Left ventricle myocardium inferior (tissue), 1 donor: ENCODE measurements at regions not wholly inside any gene's neighbourhood (a gene's known extent, or its start where the extent isn't known, plus 50 kb on each side); places are given as distances from the start of the nearest gene placed in this dataset.

Source experiments
- DNase-seq: peaks from one replicate; pipeline ENCODE4 v3.0.0-alpha.2; 2020
- H3K27ac ChIP-seq: fragments of 200-600 bp; replicated peaks from 2 replicates; pipeline ENCODE4 v1.8.0; 2021
- H3K27me3 ChIP-seq: fragments of 200-600 bp; 2 replicates; pipeline ENCODE4 v1.8.0; 2021; ENCODE audit warnings: low read depth
- H3K36me3 ChIP-seq: fragments of 200-600 bp; 2 replicates; pipeline ENCODE4 v1.8.0; 2021
- H3K4me1 ChIP-seq: fragments of 200-600 bp; 2 replicates; pipeline ENCODE4 v1.8.0; 2021
- H3K4me3 ChIP-seq: fragments of 200-600 bp; 2 replicates; pipeline ENCODE4 v1.8.0; 2021; ENCODE audit warnings: mild to moderate bottlenecking, moderate library complexity
- H3K9me3 ChIP-seq: fragments of 200-600 bp; replicated peaks from 2 replicates; pipeline ENCODE4 v1.8.0; 2021
- intact Hi-C: fragments of 100-400 bp; cut with micrococcal nuclease; formaldehyde crosslinking; loops from one replicate; pipeline ENCODE4 v1.11.0; 2022
- TF ChIP-seq, protein P1 (sequence below): fragments of 200-600 bp; IDR thresholded peaks from 2 replicates; pipeline ENCODE4 v1.8.0; 2021; ENCODE audit warnings: antibody characterized with exemption, mild to moderate bottlenecking, borderline replicate concordance
- donor health status: DM: no; HTN: yes; CAD: no; lungs with severe emphysema.

DNA sequence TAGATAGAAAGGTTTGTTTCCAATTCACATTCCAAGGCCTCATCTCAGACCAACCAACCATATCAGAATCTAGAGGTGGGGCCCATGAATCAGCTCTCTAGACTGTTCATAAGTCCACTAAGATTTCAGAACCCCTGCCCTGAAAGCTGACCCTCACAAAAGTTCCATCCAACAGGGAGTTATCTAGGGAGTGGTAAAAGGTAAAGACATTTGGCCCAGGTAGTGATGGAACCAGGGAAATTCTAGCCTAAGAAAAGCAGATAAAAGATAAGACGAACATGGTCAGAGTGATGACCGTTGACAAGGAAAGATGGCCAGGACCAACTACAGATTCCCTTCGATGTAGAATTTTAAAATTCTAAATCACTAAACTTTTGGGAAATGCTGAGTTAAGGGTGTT lies 198.0 kb upstream of the NEBL start:
- TF ChIP-seq, protein P1, sequence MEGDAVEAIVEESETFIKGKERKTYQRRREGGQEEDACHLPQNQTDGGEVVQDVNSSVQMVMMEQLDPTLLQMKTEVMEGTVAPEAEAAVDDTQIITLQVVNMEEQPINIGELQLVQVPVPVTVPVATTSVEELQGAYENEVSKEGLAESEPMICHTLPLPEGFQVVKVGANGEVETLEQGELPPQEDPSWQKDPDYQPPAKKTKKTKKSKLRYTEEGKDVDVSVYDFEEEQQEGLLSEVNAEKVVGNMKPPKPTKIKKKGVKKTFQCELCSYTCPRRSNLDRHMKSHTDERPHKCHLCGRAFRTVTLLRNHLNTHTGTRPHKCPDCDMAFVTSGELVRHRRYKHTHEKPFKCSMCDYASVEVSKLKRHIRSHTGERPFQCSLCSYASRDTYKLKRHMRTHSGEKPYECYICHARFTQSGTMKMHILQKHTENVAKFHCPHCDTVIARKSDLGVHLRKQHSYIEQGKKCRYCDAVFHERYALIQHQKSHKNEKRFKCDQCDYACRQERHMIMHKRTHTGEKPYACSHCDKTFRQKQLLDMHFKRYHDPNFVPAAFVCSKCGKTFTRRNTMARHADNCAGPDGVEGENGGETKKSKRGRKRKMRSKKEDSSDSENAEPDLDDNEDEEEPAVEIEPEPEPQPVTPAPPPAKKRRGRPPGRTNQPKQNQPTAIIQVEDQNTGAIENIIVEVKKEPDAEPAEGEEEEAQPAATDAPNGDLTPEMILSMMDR, result no peak
- Histone ChIP-seq H3K4me1 (peaks cover 11% of the 10 kb centered on the region), H3K9me3 (no peaks in the 10 kb centered on the region), H3K36me3 (no peaks in the 10 kb centered on the region), H3K27me3 (no peaks in the 10 kb centered on the region), H3K27ac (no peak overlapping the region), H3K4me3 (no peak overlapping the region)
- DNase-seq, result no peak
- intact Hi-C loops, result no loop called here

DNA sequence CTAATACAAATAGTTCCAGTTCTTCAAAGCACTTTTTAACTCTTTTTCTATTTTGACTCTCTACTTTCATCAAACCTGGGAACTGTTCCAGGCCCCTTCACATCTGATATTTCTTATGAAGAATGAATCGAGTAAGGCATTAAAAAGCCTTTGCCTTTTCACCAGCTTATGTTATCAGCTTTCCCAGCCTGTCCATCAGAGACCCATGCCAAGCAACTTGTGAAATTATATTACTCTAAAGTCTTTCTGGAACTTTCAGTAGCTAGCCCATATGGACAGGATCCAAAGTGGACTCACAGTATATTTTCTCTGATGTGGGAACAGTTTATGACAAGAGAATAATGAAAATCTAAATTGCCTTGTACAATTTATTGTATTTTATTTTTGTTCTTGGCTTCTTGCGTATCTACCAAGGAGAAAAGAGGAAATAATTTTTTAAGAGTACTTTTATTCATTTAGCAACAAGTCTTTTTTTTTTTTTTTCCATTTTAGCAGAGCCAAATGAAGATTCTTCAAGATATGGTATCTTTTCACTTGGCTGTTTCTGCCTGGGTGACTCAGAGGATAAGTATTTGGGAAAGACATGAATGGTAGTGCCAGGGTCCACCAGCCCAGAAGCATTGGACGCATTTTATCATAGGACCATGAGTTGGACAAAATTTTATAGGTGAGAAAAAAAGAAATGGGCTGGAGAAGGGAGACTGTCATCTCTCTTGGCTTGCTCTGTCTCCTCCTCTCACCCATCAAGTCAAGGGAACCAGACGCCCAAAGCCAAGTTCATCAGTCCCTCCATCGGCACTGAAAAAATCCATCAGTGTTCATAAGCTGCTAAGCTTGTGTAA lies 195.8 kb upstream of the NEBL start:
- DNase-seq, result no peak
- H3K36me3 ChIP-seq, result no peaks in the 10 kb centered on the region
- intact Hi-C loops, result no loop called here

GRCh38 chr10:21090609-21091082 lies 193.5 kb upstream of the NEBL start:
- Histone ChIP-seq H3K9me3 (no peaks in the 10 kb centered on the region), H3K4me3 (no peak overlapping the region), H3K36me3 (no peaks in the 10 kb centered on the region), H3K27me3 (no peaks in the 10 kb centered on the region), H3K27ac (no peak overlapping the region), H3K4me1 (no peaks in the 10 kb centered on the region)
- TF ChIP-seq, protein P1, result no peak
- intact Hi-C loops, result no loop called here
- no peak for DNase-seq

More for the DNA sequence above, 195.8 kb upstream of the NEBL start:
- TF ChIP-seq, protein P1, result no peak
- no peak overlapping the region for H3K4me3 ChIP-seq
- H3K4me1 ChIP-seq, result no peaks in the 10 kb centered on the region
- H3K27ac ChIP-seq, result no peak overlapping the region
- no peaks in the 10 kb centered on the region for H3K27me3 ChIP-seq
- no peaks in the 10 kb centered on the region for H3K9me3 ChIP-seq

DNA sequence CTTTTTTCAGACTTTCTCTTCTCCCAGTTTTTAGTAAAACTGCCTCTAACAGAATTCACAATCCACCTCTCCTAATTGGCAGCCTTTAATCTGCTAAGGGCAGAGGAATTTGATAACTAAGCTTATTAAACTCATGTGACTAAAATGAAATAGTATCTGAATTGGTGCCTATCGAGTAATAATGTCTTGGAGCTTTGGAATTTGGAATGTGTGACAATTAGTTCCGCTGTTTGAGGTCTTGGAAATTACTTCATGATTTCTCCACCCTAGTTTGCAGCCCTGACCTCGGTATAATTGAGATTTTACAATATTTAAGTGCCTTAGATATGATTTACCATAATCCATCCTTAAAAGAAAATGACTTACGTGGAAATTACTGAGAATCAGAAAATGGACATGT lies 190.4 kb upstream of the NEBL start:
- DNase-seq, result no peak
- TF ChIP-seq, protein P1, result no peak
- Histone ChIP-seq H3K27me3 (no peaks in the 10 kb centered on the region), H3K4me1 (no peaks in the 10 kb centered on the region), H3K4me3 (no peak overlapping the region), H3K36me3 (no peaks in the 10 kb centered on the region), H3K9me3 (no peaks in the 10 kb centered on the region), H3K27ac (no peak overlapping the region)
- intact Hi-C loops, result no loop called here

DNA sequence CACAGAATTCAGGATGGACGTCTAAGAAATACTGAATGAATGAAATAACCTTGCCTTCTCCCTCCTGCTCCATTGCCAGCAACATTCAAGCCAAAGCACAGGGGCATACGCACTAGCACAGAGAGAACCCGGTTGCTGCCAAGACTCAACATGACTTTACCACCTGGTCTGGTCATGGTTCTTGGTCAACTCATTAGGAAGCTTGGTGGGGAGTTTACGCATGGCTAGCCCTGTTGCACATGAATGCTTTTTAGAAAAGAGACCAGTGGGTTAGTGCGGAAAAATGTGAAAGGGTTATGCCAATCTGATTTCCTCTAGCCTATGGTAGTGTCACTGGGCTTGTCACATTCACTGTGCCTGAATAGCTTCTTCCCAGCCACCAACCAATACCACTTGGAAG lies 187.6 kb upstream of the NEBL start:
- no peak for DNase-seq
- Histone ChIP-seq H3K4me3 (no peak overlapping the region), H3K27ac (no peak overlapping the region), H3K27me3 (no peaks in the 10 kb centered on the region), H3K36me3 (no peaks in the 10 kb centered on the region), H3K4me1 (no peaks in the 10 kb centered on the region), H3K9me3 (no peaks in the 10 kb centered on the region)
- TF ChIP-seq, protein P1, result no peak
- intact Hi-C loops, result no loop called here
